GM23248 (cell line): ENCODE measurements at regions not wholly inside any gene's neighbourhood (a gene's known extent, or its start where the extent isn't known, plus 50 kb on each side); places are given as distances from the start of the nearest gene placed in this dataset.

ENCODE experiments used
- EZH2 ChIP-seq: fragments of 200-600 bp; sonication (generic); IDR thresholded peaks from 2 replicates; pipeline ENCODE4 v1.6.1; 2018; ENCODE audit warnings: antibody characterized with exemption, mild to moderate bottlenecking; ENCODE audit not compliant: insufficient read depth, poor library complexity, severe bottlenecking
- EZH2phosphoT487 ChIP-seq: fragments of 200-600 bp; sonication (generic); IDR thresholded peaks from 2 replicates; pipeline ENCODE4 v1.6.1; 2018; ENCODE audit warnings: antibody characterized with exemption, moderate library complexity, mild to moderate bottlenecking, low read depth; ENCODE audit not compliant: insufficient read depth

DNA sequence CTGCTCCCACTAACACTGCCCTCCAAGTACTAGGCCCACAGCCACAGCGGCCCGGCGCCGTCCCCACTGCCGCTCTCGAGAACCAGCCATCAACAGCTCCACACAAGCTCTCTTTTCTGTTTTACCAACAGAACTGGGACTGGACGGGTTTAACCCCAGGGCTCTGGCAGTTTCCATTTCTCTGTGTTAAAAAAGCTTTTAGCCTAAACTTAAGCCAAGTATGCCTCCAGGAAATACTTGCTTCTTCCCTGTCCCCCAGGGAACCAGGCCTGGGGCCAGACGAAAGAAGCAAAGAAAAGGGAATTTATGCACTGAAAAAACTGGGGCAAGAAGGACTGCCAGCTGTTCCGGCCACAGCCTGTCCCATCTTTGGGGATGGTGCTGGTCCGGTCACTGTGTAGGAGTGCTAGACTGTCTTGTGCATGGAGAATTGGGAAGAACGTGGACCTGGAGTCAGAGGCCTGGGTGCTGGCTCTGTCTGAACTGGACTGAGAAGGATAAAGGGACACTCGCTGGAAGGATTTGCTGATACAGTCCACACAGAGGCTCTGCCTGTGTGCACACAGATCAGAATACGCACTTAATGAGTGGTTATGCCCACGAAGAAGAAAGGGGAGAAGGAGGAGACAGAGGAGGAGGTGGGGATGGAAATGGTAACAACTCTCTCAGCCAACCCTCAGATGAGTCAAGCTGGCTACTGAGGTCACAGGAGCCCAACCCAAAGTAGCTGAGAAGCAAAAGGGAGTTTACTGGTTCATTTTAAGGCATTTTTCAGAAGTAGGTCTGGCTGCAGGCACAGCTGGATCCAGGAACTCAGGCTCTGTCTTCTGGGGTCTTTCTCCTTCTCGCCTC, 254.4 kb upstream of the PMEPA1 start:
- TF ChIP-seq EZH2 (no peak), EZH2phosphoT487 (no peak)
